H1 (cell line): ENCODE measurements at regions not wholly inside any gene's neighbourhood (a gene's known extent, or its start where the extent isn't known, plus 50 kb on each side); places are given as distances from the start of the nearest gene placed in this dataset.
A peak's percentile ranks its signal among the peaks of the same experiment; 100 is the strongest.

ENCODE experiments used
- CTCF ChIA-PET: fragments of 300-600 bp; sonication (Branson Sonifier 250); formaldehyde crosslinking; loops from one replicate; lab custom pipeline; 2021; ENCODE audit not compliant: partially characterized antibody; lab: Charles Lee
- POLR2A ChIA-PET: fragments of 300-600 bp; sonication (Branson Sonifier 250); formaldehyde crosslinking; loops from one replicate; lab custom pipeline; 2021; ENCODE audit warnings: inconsistent platforms; ENCODE audit not compliant: partially characterized antibody; lab: Charles Lee
- DNase-seq, 2 experiments: peaks; one replicate each; pipeline versions ENCODE4 v3.0.0 to v3.0.0-alpha.2; 2010 to 2022; ENCODE audit warnings: low spot score in 2 of 2, low read depth in 1 of 2, mixed read lengths in 1 of 2
- FAIRE-seq: peaks from 2 replicates; lab custom pipeline; 2011; peaks lifted over from hg19 to GRCh38; lab: Jason Lieb, UNC
- H2AFZ ChIP-seq: 2 replicates; pipeline ENCODE4 v1.8.1; 2012; ENCODE audit warnings: low read length, inconsistent platforms
- H2AK5ac ChIP-seq: 2 replicates; pipeline ENCODE4 v1.6.1; 2013; ENCODE audit warnings: low read depth, low read length
- H2BK120ac ChIP-seq: replicated peaks from 2 replicates; pipeline ENCODE3; 2013; ENCODE audit warnings: low read depth, low read length, inconsistent platforms
- H2BK12ac ChIP-seq: 2 replicates; pipeline ENCODE4 v1.6.1; 2013; ENCODE audit warnings: low read depth, low read length
- H2BK15ac ChIP-seq: 2 replicates; pipeline ENCODE4 v1.6.1; 2013; ENCODE audit warnings: low read length
- H2BK20ac ChIP-seq: 2 replicates; pipeline ENCODE4 v1.6.1; 2013; ENCODE audit warnings: low read length
- H2BK5ac ChIP-seq: 2 replicates; pipeline ENCODE4 v1.6.1; 2013; ENCODE audit warnings: low read depth, low read length
- H3K14ac ChIP-seq: 2 replicates; pipeline ENCODE4 v1.6.1; 2013; ENCODE audit warnings: inconsistent platforms; ENCODE audit not compliant: insufficient read length
- H3K18ac ChIP-seq: 2 replicates; pipeline ENCODE4 v1.6.1; 2013; ENCODE audit warnings: low read length; ENCODE audit errors: extremely low read depth
- H3K23ac ChIP-seq: 2 replicates; pipeline ENCODE4 v1.6.1; 2013; ENCODE audit warnings: inconsistent platforms; ENCODE audit not compliant: insufficient read length
- H3K23me2 ChIP-seq: 2 replicates; pipeline ENCODE4 v1.6.1; 2013; ENCODE audit warnings: low read depth, low read length
- H3K27ac ChIP-seq: 2 replicates; pipeline ENCODE4 v1.6.1; 2011; ENCODE audit warnings: low read depth, low read length, inconsistent platforms
- H3K27me3 ChIP-seq, 4 experiments: replicated peaks in 1 of 4; 1 replicate in 1 of 4; 2 replicates in 3 of 4; pipeline versions ENCODE4 v1.6.1 to v1.8.1; 2011 to 2013; ENCODE audit warnings: low read length in 3 of 4, mild to moderate bottlenecking in 3 of 4, inconsistent platforms in 2 of 4, mixed read lengths in 2 of 4, moderate library complexity in 1 of 4; ENCODE audit not compliant: control insufficient read depth in 3 of 4, insufficient read depth in 3 of 4; ENCODE audit errors: extremely low read depth in 1 of 4
- H3K36me3 ChIP-seq, 4 experiments: 2 replicates each; pipeline versions ENCODE4 v1.6.1 to v1.8.1; 2011 to 2013; ENCODE audit warnings: mild to moderate bottlenecking in 4 of 4, low read length in 3 of 4, moderate library complexity in 2 of 4, control low read depth in 1 of 4, inconsistent platforms in 1 of 4; ENCODE audit not compliant: insufficient read depth in 4 of 4, control insufficient read depth in 2 of 4
- H3K4ac ChIP-seq: replicated peaks from 2 replicates; pipeline ENCODE3; 2013; ENCODE audit warnings: low read length, low read depth, mixed read lengths, inconsistent platforms; ENCODE audit not compliant: insufficient read length
- H3K4me1 ChIP-seq, 4 experiments: replicated peaks in 1 of 4; 1 replicate in 1 of 4; 2 replicates in 3 of 4; pipeline versions ENCODE4 v1.6.1 to v1.8.1; 2011 to 2013; ENCODE audit warnings: low read length in 3 of 4, inconsistent platforms in 2 of 4, mixed read lengths in 1 of 4; ENCODE audit not compliant: insufficient read depth in 4 of 4, control insufficient read depth in 3 of 4
- H3K4me2 ChIP-seq, 2 experiments: 2 replicates each; pipeline versions ENCODE4 v1.6.1 to v1.8.1; 2011 to 2013; ENCODE audit warnings: low read depth in 2 of 2, low read length in 2 of 2, control low read depth in 1 of 2, inconsistent platforms in 1 of 2, mild to moderate bottlenecking in 1 of 2; ENCODE audit not compliant: insufficient read depth in 1 of 2
- H3K4me3 ChIP-seq, 4 experiments: fragments of 200-600, 300-600 bp in 1 of 4; sonication (generic), shearing (Covaris generic), sonication (Bioruptor Twin) in 1 of 4; 2 replicates each; pipeline versions ENCODE4 v1.5.1 to v1.8.1; 2011 to 2016; ENCODE audit warnings: low read length in 4 of 4, low read depth in 3 of 4, control low read depth in 2 of 4, inconsistent platforms in 2 of 4, mild to moderate bottlenecking in 2 of 4, mixed read lengths in 1 of 4, moderate library complexity in 1 of 4; ENCODE audit not compliant: insufficient read depth in 2 of 4; ENCODE audit errors: extremely low read depth in 1 of 4
- H3K56ac ChIP-seq: replicated peaks from 2 replicates; pipeline ENCODE3; 2013; ENCODE audit warnings: low read depth, mild to moderate bottlenecking, mixed read lengths, low read length, inconsistent platforms; ENCODE audit not compliant: insufficient read length
- H3K79me1 ChIP-seq: 2 replicates; pipeline ENCODE4 v1.6.1; 2013; ENCODE audit warnings: low read depth, low read length, control low read depth
- H3K79me2 ChIP-seq, 2 experiments: 2 replicates each; pipeline versions ENCODE4 v1.6.1 to v1.8.1; 2012 to 2013; ENCODE audit warnings: low read length in 2 of 2, mild to moderate bottlenecking in 2 of 2, inconsistent platforms in 1 of 2; ENCODE audit not compliant: insufficient read depth in 2 of 2, control insufficient read depth in 1 of 2
- H3K9ac ChIP-seq, 4 experiments: replicated peaks in 1 of 4; 1 replicate in 1 of 4; 2 replicates in 3 of 4; pipeline versions ENCODE4 v1.6.1 to v1.8.1; 2011 to 2013; ENCODE audit warnings: low read depth in 3 of 4, low read length in 3 of 4, control low read depth in 2 of 4, mild to moderate bottlenecking in 2 of 4, moderate library complexity in 2 of 4, inconsistent platforms in 1 of 4; ENCODE audit errors: extremely low read depth in 1 of 4
- H3K9me3 ChIP-seq, 2 experiments: 2 replicates each; pipeline versions ENCODE4 v1.6.1 to v1.8.1; 2012 to 2013; ENCODE audit warnings: mild to moderate bottlenecking in 2 of 2, moderate library complexity in 2 of 2, control low read depth in 1 of 2, inconsistent platforms in 1 of 2, low read depth in 1 of 2, low read length in 1 of 2, mixed read lengths in 1 of 2; ENCODE audit not compliant: insufficient read depth in 2 of 2
- H4K20me1 ChIP-seq, 2 experiments: replicated peaks in 1 of 2; 2 replicates each; pipeline versions ENCODE3 to v1.8.1; 2011 to 2013; ENCODE audit warnings: inconsistent platforms in 2 of 2, low read length in 2 of 2, mild to moderate bottlenecking in 1 of 2; ENCODE audit not compliant: insufficient read depth in 2 of 2, control insufficient read depth in 1 of 2
- H4K5ac ChIP-seq: 2 replicates; pipeline ENCODE4 v1.6.1; 2013; ENCODE audit warnings: low read length, low read depth, mixed read lengths, inconsistent platforms; ENCODE audit not compliant: insufficient read length
- H4K8ac ChIP-seq: 2 replicates; pipeline ENCODE4 v1.8.0; 2013; ENCODE audit warnings: mild to moderate bottlenecking, moderate library complexity, low read length, inconsistent platforms; ENCODE audit not compliant: insufficient read depth; ENCODE audit errors: extremely low read depth
- H4K91ac ChIP-seq: replicated peaks from 2 replicates; pipeline ENCODE3; 2013; ENCODE audit warnings: low read length, mixed read lengths, inconsistent platforms; ENCODE audit not compliant: insufficient read length
- BRCA1 ChIP-seq: IDR thresholded peaks from 2 replicates; pipeline ENCODE4 v1.6.1; 2012; ENCODE audit warnings: low read depth, low read length, improper control_type of control experiment
- CBX8 ChIP-seq: fragments of 300-800, 300-1000 bp; sonication (generic); IDR thresholded peaks from 2 replicates; pipeline ENCODE4 v1.7.1; 2016; ENCODE audit warnings: low read depth, low read length, borderline replicate concordance
- CHD1 ChIP-seq: IDR thresholded peaks from 2 replicates; pipeline ENCODE4 v1.6.1; 2012; ENCODE audit warnings: low read depth, low read length, improper control_type of control experiment
- CTBP2 ChIP-seq: IDR thresholded peaks from 2 replicates; pipeline ENCODE4 v1.7.0; 2011; ENCODE audit warnings: borderline replicate concordance, mild to moderate bottlenecking, moderate library complexity, mixed read lengths, low read length; ENCODE audit not compliant: insufficient read depth, insufficient read length
- E2F6 ChIP-seq: IDR thresholded peaks from 2 replicates; pipeline ENCODE4 v1.6.1; 2012; ENCODE audit warnings: inconsistent platforms
- EZH2 ChIP-seq: fragments of 200-600 bp; sonication (generic); IDR thresholded peaks from 2 replicates; pipeline ENCODE4 v1.7.1; 2012; ENCODE audit warnings: low read depth, mild to moderate bottlenecking, moderate library complexity, low read length, inconsistent platforms; ENCODE audit not compliant: severe bottlenecking
- HDAC6 ChIP-seq: IDR thresholded peaks from one replicate; pipeline ENCODE4 v1.7.1; 2012; ENCODE audit warnings: low read depth, mild to moderate bottlenecking, inconsistent platforms, low read length, moderate library complexity
- NRF1 ChIP-seq: IDR thresholded peaks from 2 replicates; pipeline ENCODE4 v1.6.1; 2011; ENCODE audit warnings: mild to moderate bottlenecking, low read depth, low read length, improper control_type of control experiment
- POLR2A ChIP-seq, 2 experiments: IDR thresholded peaks; 1 replicate in 1 of 2; 2 replicates in 1 of 2; pipeline ENCODE4 v1.6.1; 2011; ENCODE audit warnings: low read depth in 2 of 2, low read length in 2 of 2, mild to moderate bottlenecking in 2 of 2; ENCODE audit errors: control extremely low read depth in 1 of 2
- POLR2AphosphoS5 ChIP-seq: IDR thresholded peaks from 2 replicates; pipeline ENCODE4 v1.6.1; 2011; ENCODE audit warnings: low read depth, low read length
- POU5F1 ChIP-seq: IDR thresholded peaks from 2 replicates; pipeline ENCODE4 v1.6.1; 2011; ENCODE audit warnings: low read depth, mild to moderate bottlenecking, low read length, moderate library complexity
- SAP30 ChIP-seq: fragments of 300-600 bp; sonication (generic); IDR thresholded peaks from 2 replicates; pipeline ENCODE4 v1.7.1; 2012; ENCODE audit warnings: low read length, moderate library complexity, mild to moderate bottlenecking, inconsistent platforms; ENCODE audit not compliant: insufficient read depth, insufficient replicate concordance
- SUZ12 ChIP-seq: fragments of 200-600 bp; sonication (generic); IDR thresholded peaks from 2 replicates; pipeline ENCODE4 v1.6.1; 2012; ENCODE audit warnings: mild to moderate bottlenecking, inconsistent platforms, low read length, moderate library complexity, mixed read lengths
- WGBS, 2 experiments: shearing (Covaris generic) in 1 of 2; methylation state at CpG; one replicate each; pipeline versions ENCODE4 v1.1.6 to v1.1.7; 2013 to 2015; ENCODE audit warnings: low lambda C conversion rate in 2 of 2, mixed read lengths in 2 of 2, inconsistent platforms in 1 of 2, low coverage in 1 of 2, missing lambda C conversion rate in 1 of 2; ENCODE audit not compliant: insufficient replicate concordance in 2 of 2, insufficient coverage in 1 of 2, insufficient read length in 1 of 2; ENCODE audit errors: extremely low coverage in 1 of 2, missing lambda C conversion rate in 1 of 2; 5-methylcytosine and 5-hydroxymethylcytosine counted together

- H3K23me2 ChIP-seq, result no peaks in the 10 kb centered on the region
- no peaks in the 10 kb centered on the region for H3K27me3 ChIP-seq
- no peak overlapping the region for H3K18ac ChIP-seq
- no peak overlapping the region for H2AK5ac ChIP-seq
- H3K9ac ChIP-seq, result no peak overlapping the region
- peak in 1 of 2 experiments; percentile 17 for DNase-seq
- FAIRE-seq, result no peak
- no peak overlapping the region for H3K23ac ChIP-seq
- no peaks in the 10 kb centered on the region for H4K20me1 ChIP-seq
- H2BK5ac ChIP-seq, result no peak overlapping the region
- TF ChIP-seq EZH2 (no peak), BRCA1 (no peak), SUZ12 (no peak), POLR2A (IDR thresholded peaks at IDR 0.05; ENCODE audit: control extremely low read depth in 1 of 2, low read depth in 2 of 2, low read length in 2 of 2) (no peak), POLR2AphosphoS5 (no peak), SAP30 (no peak), E2F6 (no peak), CBX8 (no peak), HDAC6 (no peak), NRF1 (no peak), CHD1 (no peak), CTBP2 (no peak), POU5F1 (no peak)
- no peak overlapping the region for H3K27ac ChIP-seq
- H2BK120ac ChIP-seq, result no peak overlapping the region
- H3K9me3 ChIP-seq, result peaks cover 0 to 6% of the 10 kb centered on the region in 2 experiments; a peak in 2 of 4 replicates
- H3K79me1 ChIP-seq, result no peaks in the 10 kb centered on the region
- no peak overlapping the region for H3K56ac ChIP-seq
- no peak overlapping the region for H4K91ac ChIP-seq
- no peak overlapping the region for H4K8ac ChIP-seq
- no peak overlapping the region for H2BK15ac ChIP-seq
- WGBS, 2 experiments, result 95% methylated on average over 1 of the region's 1 CpG; no CpG with 5 or more reads in 1 of the 2 experiments
- H3K4me3 ChIP-seq, result no peak overlapping the region; a peak in 1 of 8 replicates
- ChIA-PET CTCF (interaction anchor here (0.7 to 1.5 kb wide), 3 partner anchors 15 to 419 kb away, joined by 3 read pairs; no protein-coding TSS in a partner anchor), POLR2A (no interaction called here)
- no peaks in the 10 kb centered on the region; a peak in 1 of 7 replicates for H3K4me1 ChIP-seq
- no peak overlapping the region for H3K4ac ChIP-seq
- no peak overlapping the region for H2AFZ ChIP-seq
- H3K79me2 ChIP-seq, result no peaks in the 10 kb centered on the region
- H3K4me2 ChIP-seq, result no peak overlapping the region; a peak in 1 of 4 replicates
- no peaks in the 10 kb centered on the region for H3K36me3 ChIP-seq
- no peak overlapping the region for H2BK12ac ChIP-seq
- no peak overlapping the region for H3K14ac ChIP-seq
- H4K5ac ChIP-seq, result no peak overlapping the region
- H2BK20ac ChIP-seq, result no peak overlapping the region
Observed at GRCh38 chr7:25048444-25048834, 68.5 kb upstream of the OSBPL3 start.
